Activated CD8-positive, alpha-beta memory T cell treated with anti-CD3 and anti-CD28 coated beads for 1 hour (primary cell): ENCODE measurements at regions not wholly inside any gene's neighbourhood (a gene's known extent, or its start where the extent isn't known, plus 50 kb on each side); places are given as distances from the start of the nearest gene placed in this dataset.
"Not testable (repeated sequence)": the region's sequence is repeated elsewhere in the genome, so short reads cannot be mapped to it uniquely, and the experiment has no call there.

Experiments used
- DNase-seq, 2 donors: peaks; one replicate each; pipeline ENCODE4 v3.0.0-alpha.2; 2020; ENCODE audit warnings: low read depth in 1 of 2; ENCODE audit errors: extremely low read depth in 1 of 2

DNA sequence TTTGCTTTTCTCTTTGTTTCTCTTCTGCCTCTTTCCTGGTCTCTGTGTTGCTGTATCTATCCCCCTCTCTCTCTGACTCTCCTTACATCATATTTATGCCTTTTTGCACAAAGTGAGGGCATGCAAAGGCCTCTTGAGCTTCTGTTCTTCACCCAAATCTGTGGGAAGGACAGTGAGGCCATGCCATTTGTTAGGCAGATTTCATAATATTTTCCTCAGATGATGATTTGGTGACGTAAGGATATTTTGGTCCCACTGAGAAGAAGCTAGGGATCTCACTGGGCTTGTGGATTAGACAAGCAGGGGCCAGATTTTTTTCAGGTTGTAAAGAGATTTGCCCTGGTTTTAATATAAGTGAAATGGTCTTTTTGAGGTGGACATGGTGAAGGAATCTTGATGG is 249.4 kb upstream of the USP24 start:
- DNase-seq: no peak

DNA sequence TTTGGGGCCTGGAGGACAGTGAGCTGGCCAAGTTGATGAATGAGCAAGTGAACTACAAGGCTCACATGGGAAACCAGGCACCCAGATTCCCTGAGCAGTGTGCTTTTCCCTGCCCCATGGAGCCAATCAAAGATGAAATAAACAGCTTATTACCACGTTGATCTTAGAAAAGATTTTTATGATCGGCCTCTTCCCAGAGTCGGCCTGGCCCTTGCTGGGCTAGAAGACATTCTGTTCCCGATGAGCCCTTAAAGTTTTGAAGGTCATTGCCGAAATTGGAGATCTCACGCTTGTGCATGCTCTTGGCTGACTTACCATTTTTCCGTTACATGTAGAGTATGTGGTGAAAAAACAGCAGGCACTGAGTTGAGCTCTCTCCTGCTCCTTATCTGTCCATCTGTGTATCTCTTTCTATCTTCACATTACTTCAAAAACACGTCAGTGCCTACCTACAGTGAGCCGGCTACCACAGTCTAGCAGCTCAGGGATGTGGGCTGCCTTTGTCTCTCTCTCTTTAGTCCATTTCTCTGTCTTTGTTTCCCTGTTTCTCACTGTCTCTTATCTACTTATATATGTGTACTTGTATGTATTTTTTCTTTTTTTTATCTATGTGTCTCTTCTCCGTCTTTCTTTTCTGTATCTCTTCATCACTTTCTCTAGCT is 248.8 kb upstream of the USP24 start:
- no peak for DNase-seq

DNA sequence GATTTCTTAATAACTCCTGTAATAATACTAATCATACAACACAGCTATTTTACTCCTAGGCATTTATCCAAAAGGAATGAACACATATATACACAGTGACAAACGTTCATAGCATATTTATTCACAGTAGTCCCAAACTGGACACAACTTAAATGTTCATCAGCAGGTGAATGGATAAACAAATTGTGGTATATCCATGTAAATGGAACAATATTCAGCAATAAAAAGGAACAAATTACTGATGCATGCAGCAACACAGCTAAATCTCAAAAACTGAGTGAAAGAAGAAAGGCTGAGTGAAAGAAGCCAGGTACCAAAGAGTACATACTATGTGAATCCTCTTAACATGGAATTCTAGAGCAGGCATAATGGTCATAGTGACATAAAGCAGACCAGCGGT is 242.7 kb upstream of the USP24 start:
- no peak for DNase-seq

DNA sequence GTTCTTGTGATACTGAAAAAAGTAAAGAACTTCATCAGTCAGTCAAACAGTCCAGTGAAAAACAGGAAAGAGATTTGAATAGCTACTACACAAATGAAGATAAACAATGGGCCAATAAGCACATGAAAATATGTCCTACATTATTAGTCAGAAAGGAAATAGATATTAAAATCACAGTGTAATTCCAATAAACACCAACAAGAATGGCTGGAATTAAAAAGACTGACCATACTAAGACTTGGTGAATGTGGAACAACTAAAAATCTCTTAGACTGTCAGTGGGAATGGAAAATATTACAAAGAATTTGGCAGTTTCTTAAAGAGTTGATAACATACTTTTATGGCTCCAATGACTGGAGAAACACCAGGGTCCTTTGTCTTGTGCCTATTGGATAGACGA is 241.8 kb upstream of the USP24 start:
- no peak for DNase-seq

DNA sequence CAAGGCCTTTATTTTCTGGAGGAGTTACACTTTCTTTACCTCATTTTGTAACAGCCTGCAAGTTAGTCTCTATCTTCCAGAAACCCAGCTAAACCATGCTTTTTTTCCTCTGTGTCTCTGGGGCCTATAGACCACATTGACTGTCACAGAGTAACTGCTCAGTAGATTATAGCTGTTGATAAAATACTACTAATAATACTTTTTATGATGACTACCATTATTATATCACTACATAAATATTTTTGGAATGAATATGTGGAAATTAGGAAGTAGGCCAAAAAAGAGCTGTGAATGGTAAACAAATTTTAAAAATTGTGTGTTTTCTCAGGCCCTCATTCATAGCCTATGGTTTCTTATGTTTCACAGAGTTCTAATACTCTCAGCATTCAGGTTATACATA is 233.1 kb upstream of the USP24 start:
- DNase-seq: no peak

DNA sequence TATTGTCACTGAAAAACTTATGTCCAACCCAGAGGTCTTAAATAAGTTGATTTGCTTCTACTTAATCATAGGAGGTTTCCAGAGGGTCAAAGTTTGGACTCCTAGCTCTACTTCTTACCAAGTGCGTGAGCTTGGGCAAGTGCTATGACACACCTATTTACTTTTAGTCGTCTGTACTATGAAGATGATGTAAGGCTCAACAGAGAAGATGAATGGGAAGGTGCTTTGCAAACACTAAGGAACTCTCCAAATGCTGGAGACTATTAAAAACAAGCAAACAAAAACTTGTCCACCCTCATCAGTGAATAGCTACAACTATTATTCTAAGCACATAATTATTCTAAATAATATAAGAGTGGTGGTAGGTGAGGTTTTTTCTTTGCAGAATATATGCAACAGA is 232.3 kb upstream of the USP24 start:
- no peak for DNase-seq

DNA sequence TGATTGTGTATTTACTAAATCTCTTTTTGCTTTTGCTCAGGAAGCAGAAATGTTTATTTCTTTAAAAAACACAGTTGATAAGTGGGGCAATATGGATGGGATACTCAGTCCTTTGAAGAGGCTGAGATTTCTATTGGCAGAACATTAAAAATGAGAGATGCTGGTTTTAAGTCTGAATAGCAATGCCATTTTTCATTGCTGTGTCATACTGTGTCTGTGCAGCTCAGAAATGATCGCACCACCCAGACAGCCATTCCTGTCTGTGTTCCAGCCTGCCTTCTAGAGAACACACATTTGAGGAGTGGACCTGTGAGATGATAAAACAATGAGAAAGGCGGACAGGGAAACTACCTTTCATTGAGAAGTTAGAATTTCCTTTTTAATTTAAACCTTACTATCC is 231.2 kb upstream of the USP24 start:
- DNase-seq: no peak

DNA sequence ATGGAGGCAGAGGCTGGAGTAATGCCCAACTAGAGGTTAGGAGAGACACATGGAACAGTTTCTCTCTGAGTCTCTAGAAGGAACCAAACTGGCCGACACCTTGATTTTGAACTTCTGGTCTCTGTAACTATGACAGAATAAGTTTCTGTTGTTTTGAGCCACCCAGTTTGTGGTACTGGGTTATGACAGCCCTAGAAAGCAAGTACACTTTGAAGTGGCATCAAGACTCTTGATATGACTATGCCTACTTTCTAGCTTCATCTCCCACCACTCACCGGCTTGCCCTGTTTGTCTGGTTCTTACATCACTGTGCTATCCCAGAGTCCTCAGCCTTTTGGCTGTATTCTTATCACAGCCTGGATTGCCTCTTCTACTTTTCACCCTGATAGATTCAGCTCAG is 230.3 kb upstream of the USP24 start:
- DNase-seq: no peak

DNA sequence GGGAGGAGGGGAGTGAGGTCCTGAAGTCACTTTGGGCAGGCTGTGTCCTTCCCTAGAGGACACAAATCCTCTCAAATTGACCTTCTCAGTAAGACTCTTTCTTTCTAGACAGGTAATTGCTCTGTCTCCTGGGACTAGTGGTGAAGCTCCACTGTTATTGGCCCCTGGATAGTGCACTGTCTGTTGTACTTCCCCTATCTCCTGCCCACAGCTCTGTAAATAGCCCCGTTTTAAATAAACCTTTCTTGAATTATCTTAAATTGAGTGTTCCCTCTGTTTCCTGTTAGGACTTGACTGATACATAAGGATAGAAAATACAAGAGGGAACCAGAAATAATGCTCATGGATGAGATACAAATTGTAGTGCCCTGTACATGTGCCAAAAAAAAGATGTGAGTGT is 229.5 kb upstream of the USP24 start:
- DNase-seq: no peak

DNA sequence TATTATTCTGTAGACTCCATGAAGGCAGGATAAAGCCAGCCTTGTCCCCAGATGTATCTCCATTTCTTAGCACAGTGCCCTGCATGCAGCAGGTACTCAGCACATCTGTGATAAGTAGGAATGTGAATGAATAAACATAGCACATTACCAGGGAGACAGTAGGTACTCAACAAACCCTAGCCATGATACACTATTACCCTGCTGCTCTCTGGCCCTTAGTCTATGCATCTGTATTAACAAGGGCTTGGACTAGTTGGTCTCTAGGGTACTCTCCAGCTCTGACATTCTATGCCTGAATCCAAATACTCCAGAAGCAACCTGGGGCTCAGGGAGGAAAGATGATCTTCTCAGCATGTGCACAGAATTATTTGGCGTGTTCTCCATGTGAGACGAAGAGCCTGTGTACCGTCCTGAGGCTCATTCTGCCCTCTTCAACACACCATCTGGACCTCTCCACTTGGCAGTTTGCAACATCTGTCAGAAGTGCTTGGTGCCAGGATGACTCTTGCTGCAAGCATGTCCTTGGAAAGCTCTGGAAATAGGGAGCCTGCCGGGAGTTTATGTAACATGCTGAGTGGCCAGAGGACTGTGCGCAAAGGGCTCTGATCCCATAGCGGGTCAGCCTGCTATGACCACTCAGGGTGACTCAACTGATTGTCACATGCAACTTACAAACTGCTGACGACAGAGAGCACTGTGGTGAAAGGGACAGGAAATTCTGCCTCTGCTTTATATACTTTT is 228.2 kb upstream of the USP24 start:
- no peak for DNase-seq

DNA sequence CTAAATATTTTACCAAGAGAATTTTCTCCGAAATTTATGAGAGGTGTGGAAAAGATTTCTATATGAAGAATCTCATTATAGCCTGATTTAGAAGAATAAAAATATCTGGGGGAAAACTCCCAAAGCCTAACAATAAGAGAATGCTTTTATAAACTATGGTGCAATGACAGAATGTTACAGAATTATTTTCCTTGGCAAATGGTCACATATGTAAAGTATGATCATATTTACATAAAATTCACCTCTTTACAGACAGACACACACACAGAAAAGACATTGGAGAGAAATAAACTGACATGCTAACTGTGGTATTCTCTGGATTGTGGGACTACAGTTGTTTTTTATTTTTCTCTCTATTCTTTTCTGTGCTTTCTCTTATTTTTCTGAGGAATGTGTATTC is 226.3 kb upstream of the USP24 start:
- no peak for DNase-seq

DNA sequence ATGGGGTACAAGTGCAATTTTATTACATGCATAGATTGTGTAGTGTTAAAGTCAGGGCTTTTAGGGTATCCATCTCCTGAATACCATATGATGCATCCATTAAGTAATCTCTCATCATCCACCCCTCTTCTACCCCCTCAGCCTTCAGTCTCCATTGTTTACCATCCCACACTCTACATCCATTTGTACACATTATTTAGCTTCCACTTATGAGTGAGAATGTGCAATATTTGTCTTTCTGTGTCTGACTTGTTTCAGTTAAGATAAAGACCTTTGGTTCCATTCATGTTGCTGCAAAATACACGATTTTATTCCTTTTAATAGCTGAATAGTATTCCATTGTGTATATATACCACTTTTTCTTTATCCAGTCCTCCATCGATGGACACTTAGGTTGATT is 222.5 kb upstream of the USP24 start:
- no peak for DNase-seq

DNA sequence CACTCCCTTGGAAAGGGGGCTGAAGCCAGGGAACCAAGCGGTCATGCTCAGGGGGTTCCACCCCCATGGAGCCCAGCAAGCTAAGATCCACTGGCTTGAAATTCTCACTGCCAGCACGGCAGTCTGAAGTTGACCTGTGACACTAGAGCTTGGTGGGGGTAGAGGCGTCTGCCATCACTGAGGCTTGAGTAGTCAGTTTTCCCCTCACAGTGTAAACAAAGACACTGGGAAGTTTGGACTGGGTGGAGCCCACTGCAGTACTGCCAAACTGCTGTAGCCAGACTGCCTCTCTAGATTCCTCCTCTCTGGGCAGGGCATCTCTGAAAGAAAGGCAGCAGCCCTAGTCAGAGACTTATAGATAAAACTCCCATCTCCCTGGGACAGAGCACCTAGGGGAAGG is 215.6 kb upstream of the USP24 start:
- DNase-seq: not testable (repeated sequence)

DNA sequence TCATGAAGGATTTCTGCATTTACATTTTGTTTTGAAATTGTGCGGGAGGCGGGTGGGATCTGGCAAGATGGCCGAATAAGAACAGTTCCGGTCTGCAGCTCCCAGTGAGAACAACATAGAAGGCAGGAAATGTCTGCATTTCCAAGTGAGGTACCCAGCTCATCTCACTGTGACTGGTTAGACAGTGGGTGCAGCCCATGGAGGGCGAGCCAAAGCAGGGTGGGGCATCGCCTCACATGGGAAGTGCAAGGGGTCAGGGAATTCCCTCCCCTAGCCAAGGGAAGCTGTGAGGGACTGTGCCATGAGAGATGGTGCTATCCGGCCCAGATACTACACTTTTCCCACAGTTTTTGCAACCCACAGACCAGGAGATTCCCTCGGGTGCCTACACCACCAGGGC is 215.0 kb upstream of the USP24 start:
- not testable (repeated sequence) for DNase-seq

DNA sequence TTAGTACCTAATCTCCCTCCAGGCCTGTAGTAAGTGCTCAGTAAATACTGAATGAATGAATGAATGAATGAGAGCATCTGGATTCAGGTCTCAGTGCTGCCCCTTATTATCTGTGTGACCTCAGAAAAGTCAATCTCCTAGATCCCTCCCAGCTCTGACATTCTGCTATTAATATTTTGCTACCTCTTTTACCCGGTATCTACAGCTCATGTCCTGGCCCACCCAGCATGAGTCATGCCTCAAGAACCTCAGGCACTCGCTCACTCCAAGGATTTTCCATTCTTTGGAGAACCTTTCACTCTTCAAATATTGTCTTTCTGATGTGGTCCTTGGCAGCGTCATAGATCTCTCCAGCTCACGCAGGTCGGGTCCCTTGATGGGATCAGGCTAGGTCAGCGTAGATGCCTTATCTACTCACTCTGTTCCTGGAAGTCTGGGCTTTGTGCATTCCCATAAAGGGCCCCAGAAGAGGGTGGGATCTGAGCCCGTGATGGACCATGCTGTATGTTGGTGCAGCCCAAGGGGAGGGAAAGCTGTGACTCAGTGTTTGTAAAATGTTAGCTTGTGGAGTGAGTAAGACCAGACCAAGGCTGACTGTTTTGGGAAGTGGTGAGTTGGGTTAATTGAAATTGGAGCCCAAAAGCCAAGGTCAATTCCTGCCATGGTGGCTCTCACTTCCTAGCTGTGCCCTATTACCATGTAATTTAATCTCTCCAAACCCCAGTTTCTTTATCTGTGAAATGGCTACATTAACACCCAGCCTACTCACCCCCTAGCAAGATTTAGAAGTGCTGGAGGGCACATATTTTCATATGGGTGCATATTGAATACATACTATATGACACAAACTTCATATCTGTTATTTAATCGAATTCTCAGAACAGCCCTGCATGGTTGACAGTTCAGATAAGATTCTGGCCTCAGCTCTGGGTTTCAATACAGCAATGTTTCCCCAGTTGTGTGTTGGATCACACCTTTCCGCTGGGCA is 214.1 kb upstream of the USP24 start:
- no peak for DNase-seq

DNA sequence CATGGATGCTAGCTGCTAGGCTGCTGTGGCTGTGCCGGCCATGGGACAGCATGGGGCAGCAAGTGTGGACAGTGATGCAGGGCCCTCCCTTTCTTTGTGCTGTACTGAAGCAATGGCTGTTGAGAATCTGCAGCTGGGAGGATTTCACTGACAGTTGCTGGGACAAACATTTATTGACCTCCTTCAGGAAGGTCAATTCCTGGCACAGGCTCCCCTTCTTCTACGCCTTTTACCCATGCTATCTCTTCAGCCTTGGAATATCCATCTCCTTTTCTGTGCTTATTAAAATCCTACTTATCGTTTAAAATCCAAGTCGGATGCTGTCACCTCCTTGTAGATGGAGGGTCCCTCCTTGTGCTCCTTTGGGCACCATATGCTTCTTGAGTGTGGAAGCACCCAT is 213.1 kb upstream of the USP24 start:
- DNase-seq: no peak

DNA sequence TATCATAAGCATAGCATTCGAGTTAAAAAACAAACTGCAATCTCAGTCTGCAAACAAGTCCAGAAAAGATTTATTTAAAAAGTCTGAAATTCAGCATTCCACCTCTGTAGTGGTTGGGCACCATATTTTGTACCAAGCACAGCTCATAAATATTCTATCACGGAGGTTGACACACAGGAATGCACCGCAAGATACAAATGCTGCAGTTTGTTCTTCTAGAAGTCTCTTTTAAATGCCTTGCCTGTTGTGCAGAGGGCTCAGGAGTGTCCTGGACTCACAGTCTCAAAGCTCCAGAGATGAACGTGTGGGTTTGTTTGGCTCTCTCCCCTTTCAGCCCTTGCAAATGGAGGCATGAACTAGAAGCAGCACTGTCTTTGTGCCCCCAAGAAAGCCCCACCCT is 212.4 kb upstream of the USP24 start:
- DNase-seq: no peak

DNA sequence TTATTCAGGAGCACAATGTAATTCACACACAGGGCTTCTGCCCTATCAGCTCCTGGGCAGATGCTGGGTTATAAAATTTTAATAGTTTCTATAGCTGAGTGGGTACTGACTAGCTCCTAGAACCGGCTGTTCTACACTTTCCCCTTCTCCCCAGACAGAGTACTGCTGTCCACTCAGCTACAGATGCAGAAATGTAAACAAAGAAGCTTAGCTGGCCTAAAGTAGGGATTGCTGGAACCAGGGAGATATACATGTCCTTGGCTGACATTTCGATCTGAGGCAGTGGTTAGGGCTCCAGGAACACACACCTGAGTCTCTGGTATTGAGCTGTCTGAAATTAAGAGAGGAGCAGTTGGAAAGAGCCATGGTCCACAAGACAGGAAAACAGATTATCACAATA is 211.5 kb upstream of the USP24 start:
- DNase-seq: no peak

DNA sequence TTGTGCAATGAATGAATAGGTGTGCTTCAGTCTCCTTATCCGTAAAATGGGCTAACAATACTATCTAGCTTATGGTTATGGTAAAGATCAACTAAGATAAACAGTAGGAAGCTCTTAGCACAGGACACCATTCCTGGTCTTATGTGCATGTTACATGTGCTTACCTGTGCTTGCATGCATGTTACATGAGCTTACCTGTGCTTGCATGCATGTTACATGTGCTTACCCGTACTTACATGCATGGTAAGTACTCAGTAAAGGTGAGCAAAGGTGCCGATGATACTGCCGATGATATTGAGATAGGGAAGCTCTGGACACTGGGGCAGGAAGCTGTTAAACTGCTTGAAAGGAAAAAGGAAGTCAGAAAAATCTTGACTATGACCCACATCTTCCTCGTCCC is 211.0 kb upstream of the USP24 start:
- no peak for DNase-seq

DNA sequence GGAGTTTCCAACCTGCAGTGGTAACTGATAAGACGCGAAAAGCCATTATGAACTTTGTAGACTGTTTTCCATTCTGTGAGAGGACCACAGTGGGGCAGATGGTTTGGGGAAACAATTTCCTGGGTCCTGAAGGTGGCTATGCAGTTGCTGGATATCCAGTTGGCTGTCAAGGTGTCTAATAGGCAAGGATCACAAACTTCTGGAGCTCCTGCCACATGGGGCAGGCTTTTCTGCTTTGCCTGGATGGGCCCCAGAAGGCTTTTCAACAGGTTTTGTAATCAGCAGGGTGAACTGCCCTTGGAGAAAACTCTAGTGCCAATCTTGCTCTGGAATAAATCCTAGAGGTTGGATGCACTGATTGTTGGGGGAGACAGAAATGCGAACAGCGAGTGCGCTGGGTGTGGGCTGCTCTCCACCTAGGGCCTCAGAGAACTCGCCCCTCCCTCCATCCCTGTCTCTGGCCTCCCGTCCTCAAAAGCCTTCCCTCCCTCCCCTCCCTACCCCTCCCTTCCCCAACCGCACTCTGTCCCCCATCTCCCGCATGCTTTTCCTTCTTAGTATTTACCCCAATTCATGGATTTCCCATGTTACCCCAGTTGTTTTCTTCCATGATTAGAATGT is 210.3 kb upstream of the USP24 start:
- no peak for DNase-seq

DNA sequence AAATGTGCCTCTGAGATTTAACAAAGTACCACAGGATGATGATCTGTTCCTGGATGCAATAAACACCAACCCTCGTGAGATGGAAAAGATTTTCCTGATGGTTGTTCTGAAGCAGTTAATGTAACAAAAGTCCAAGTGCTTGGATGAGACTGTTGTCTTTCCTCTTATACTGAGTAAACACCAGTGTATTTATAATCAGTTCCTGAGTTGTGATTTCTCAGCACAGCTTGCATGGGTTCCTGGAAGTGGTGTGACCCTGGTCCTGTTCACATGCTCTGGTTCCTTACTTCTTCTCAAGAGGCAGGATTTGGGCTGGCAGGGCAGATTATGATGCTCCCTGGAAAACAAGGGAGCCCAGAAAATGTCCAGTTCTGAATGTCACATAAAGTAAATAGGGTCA is 208.2 kb upstream of the USP24 start:
- no peak for DNase-seq
